Adrenal gland (tissue), 9 donors: ENCODE measurements at regions not wholly inside any gene's neighbourhood (a gene's known extent, or its start where the extent isn't known, plus 50 kb on each side); places are given as distances from the start of the nearest gene placed in this dataset.

ENCODE experiments used
- DNase-seq, 7 donors: peaks; one replicate each; pipeline ENCODE4 v3.0.0-alpha.2; 2019 to 2020
- H3K27ac ChIP-seq, 5 donors: fragments of 200-600 bp; sonication (generic) in 4 of 5; 1 replicate in 3 of 5; 2 replicates in 2 of 5; pipeline versions ENCODE4 v1.5.1 to v1.8.0; 2016 to 2020; ENCODE audit warnings: mild to moderate bottlenecking in 1 of 5
- H3K27me3 ChIP-seq: fragments of 200-600 bp; 2 replicates; pipeline ENCODE4 v1.8.0; 2021
- H3K36me3 ChIP-seq, 2 donors: fragments of 200-600 bp; replicated peaks in 1 of 2; 1 replicate in 1 of 2; 2 replicates in 1 of 2; pipeline versions ENCODE4 v1.5.1 to v1.8.0; 2018 to 2022
- H3K4me1 ChIP-seq, 2 donors: fragments of 200-600 bp; replicated peaks in 1 of 2; 1 replicate in 1 of 2; 2 replicates in 1 of 2; pipeline versions ENCODE4 v1.5.1 to v1.8.0; 2018 to 2021
- H3K4me3 ChIP-seq, 4 donors: fragments of 200-600 bp; sonication (generic) in 3 of 4; one replicate each; pipeline ENCODE4 v1.5.1; 2016 to 2018
- H3K9me3 ChIP-seq, 3 donors: fragments of 200-600 bp; sonication (generic) in 1 of 3; replicated peaks in 1 of 3; 1 replicate in 2 of 3; 2 replicates in 1 of 3; pipeline versions ENCODE4 v1.5.1 to v1.8.0; 2016 to 2021
- POLR2A ChIP-seq, 2 donors: fragments of 450-650 bp; IDR thresholded peaks; one replicate each; pipeline ENCODE4 v1.6.1; 2017; ENCODE audit warnings: antibody characterized with exemption in 2 of 2, mild to moderate bottlenecking in 2 of 2, moderate library complexity in 1 of 2
- WGBS, 4 donors: extraction: QIAGEN DNeasy Blood & Tissue Kit in 2 of 4; methylation state at CpG; one replicate each; pipeline versions ENCODE4 v1.1.5 to v1.1.7; 2013 to 2017; 5-methylcytosine and 5-hydroxymethylcytosine counted together
- intact Hi-C, 2 donors: fragments of 100-400 bp; cut with DNase I; formaldehyde crosslinking; loops; one replicate each; pipeline versions ENCODE4 v1.14.1 to v1.15.0; 2022 to 2023
- TF ChIP-seq, protein P1 (sequence below), 6 experiments: fragments of 450-650 bp in 4 of 6; fragments of 200-600 bp in 2 of 6; sonication (generic) in 1 of 6; IDR thresholded peaks; 1 replicate in 5 of 6; 2 replicates in 1 of 6; pipeline versions ENCODE4 v1.5.1 to v1.8.0; 2016 to 2021; ENCODE audit warnings: antibody characterized with exemption in 6 of 6, mild to moderate bottlenecking in 2 of 6, moderate library complexity in 1 of 6
- donor health status: healthy with polysubstance abuse.
- donor health status: Bipolar disorder and iron deficiency.
- donor health status: DM: yes; HTN: yes; CAD: no.
- donor health status: DM: no; HTN: no; CAD: no.
- donor health status: DM: no; HTN: no; CAD: no.

DNA sequence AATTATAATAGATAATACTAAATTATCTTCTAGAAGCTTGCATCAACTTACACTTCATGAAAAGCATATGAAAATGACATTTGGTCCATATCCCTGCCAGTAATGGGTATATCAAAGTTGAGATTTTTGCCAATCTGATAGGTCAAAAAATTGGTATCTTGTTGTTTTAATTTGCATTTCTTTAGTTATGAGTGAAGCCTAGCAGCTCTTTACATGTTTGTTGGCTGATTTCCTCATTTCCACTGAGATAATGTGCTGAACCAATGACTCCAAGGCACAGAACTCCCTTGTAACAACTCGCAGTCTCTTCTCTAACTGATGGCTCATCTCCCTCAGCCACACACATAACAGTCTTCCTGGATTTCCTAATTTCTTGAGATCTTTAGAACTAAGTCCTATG, 175.3 kb upstream of the SESN3 start:
- intact Hi-C loops: no loop called here
- no peaks in the 10 kb centered on the region for H3K27me3 ChIP-seq
- no peaks in the 10 kb centered on the region for H3K9me3 ChIP-seq
- H3K27ac ChIP-seq: no peak overlapping the region
- no peak for DNase-seq
- no peak overlapping the region for H3K4me3 ChIP-seq
- H3K4me1 ChIP-seq: no peaks in the 10 kb centered on the region
- H3K36me3 ChIP-seq: no peaks in the 10 kb centered on the region
- no peak for TF ChIP-seq POLR2A (IDR thresholded peaks at IDR 0.05)
- TF ChIP-seq, protein P1, sequence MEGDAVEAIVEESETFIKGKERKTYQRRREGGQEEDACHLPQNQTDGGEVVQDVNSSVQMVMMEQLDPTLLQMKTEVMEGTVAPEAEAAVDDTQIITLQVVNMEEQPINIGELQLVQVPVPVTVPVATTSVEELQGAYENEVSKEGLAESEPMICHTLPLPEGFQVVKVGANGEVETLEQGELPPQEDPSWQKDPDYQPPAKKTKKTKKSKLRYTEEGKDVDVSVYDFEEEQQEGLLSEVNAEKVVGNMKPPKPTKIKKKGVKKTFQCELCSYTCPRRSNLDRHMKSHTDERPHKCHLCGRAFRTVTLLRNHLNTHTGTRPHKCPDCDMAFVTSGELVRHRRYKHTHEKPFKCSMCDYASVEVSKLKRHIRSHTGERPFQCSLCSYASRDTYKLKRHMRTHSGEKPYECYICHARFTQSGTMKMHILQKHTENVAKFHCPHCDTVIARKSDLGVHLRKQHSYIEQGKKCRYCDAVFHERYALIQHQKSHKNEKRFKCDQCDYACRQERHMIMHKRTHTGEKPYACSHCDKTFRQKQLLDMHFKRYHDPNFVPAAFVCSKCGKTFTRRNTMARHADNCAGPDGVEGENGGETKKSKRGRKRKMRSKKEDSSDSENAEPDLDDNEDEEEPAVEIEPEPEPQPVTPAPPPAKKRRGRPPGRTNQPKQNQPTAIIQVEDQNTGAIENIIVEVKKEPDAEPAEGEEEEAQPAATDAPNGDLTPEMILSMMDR (IDR thresholded peaks at IDR 0.05): no peak
- 84 to 100% (median 95%) methylated on average over 1 of the region's 1 CpG for WGBS, 4 donors

DNA sequence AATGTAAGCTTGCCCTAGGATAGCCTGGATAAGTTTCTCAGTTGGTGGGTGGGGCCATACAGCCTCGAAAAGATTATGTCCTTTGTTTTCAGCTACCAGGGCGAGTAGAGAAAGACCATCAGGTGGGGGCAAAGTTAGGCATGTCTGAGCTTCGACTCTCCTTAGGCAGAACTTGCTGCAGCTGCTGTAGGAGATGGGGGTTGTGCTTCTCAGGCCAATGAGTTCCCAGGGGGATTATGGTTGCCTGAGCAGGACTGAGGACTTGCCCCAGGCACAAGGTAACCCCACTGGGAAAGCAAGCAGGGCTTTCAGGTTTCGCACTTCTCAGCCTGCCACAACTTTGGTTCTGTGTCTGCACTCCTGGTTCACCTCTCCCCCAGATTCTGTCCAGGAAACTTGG, 173.4 kb upstream of the SESN3 start:
- DNase-seq: no peak
- 74 to 82% (median 77%) methylated on average over 4 of the region's 4 CpGs for WGBS, 4 donors
- Histone ChIP-seq H3K9me3 (no peaks in the 10 kb centered on the region), H3K27me3 (no peaks in the 10 kb centered on the region), H3K4me1 (no peaks in the 10 kb centered on the region), H3K4me3 (no peak overlapping the region), H3K36me3 (no peaks in the 10 kb centered on the region), H3K27ac (no peak overlapping the region)
- intact Hi-C loops: no loop called here
- TF ChIP-seq POLR2A (IDR thresholded peaks at IDR 0.05): no peak
- TF ChIP-seq, protein P1 (IDR thresholded peaks at IDR 0.05): no peak

DNA sequence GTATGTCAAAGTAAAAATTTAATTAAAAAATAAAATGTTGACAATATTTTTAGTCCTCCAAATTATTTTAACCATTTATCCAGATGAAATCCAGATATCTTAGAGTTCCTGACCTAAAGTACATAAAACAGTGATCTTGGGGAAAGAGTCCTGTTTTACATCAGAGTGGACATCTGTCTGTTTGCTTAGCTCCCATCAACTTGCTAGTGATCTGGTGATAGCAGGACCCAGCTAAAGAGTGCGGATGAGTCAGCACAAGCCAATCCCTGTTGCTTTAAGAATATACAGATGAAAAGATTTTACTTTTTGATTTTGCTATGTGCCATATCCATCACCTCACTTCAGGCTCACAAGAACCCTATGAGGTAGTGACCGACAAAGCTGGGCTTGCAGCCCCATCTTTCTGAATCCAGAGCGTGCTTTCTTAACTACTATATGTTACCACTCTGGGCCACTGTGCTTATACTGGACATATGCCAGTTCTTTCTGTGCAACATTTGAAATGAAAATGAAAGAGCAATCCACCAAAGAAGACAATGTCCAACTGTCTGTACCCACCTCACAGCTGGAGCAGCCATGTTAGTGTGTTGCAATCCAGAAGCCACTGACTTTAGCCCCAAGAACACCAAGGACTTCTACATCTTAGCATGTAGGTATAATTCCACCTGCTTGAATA, 167.6 kb upstream of the SESN3 start:
- 91 to 100% (median 92%) methylated on average over 3 of the region's 3 CpGs for WGBS, 4 donors
- TF ChIP-seq, protein P1 (IDR thresholded peaks at IDR 0.05): no peak
- no peak for TF ChIP-seq POLR2A (IDR thresholded peaks at IDR 0.05)
- intact Hi-C loops: no loop called here
- Histone ChIP-seq H3K4me1 (no peaks in the 10 kb centered on the region), H3K27ac (no peak overlapping the region), H3K9me3 (peaks cover 0 to 8% (median 0%) of the 10 kb centered on the region in 3 donors), H3K27me3 (no peaks in the 10 kb centered on the region), H3K4me3 (no peak overlapping the region), H3K36me3 (no peaks in the 10 kb centered on the region)
- DNase-seq: no peak

DNA sequence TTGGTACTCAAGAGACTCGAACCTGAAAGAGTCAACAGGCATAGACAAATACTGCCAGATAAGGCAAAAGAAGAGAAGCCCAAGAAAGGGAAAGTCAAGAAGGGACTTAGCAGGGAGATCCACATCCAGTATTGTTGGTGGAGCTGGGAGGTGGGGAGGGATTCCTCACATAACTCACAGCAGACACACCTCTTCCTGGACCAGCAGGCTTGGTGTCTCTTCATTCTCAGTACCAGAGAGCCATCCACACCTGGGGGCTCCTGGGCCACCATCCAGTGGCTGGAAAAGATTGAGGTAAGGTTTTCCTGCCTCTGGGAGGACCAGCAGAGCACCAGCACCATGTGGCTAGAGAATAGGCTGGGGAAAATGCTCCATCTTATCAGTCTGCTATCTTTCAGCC, 161.6 kb upstream of the SESN3 start:
- TF ChIP-seq, protein P1 (IDR thresholded peaks at IDR 0.05): no peak
- TF ChIP-seq POLR2A (IDR thresholded peaks at IDR 0.05): no peak
- WGBS, 4 donors: 81 to 94% (median 87%) methylated on average over 1 of the region's 1 CpG
- Histone ChIP-seq H3K27me3 (no peaks in the 10 kb centered on the region), H3K4me3 (no peak overlapping the region), H3K36me3 (no peaks in the 10 kb centered on the region), H3K4me1 (no peaks in the 10 kb centered on the region), H3K9me3 (peaks cover 0 to 8% (median 0%) of the 10 kb centered on the region in 3 donors), H3K27ac (no peak overlapping the region)
- DNase-seq: no peak
- intact Hi-C loops: no loop called here
